NT2/D1 (cell line): ENCODE measurements at regions not wholly inside any gene's neighbourhood (a gene's known extent, or its start where the extent isn't known, plus 50 kb on each side); places are given as distances from the start of the nearest gene placed in this dataset.

Source experiments
- DNase-seq: peaks from one replicate; pipeline ENCODE4 v3.0.0-alpha.2; 2011; ENCODE audit warnings: low read depth, low spot score
- H3K27me3 ChIP-seq: 2 replicates; pipeline ENCODE4 v1.6.0; 2011; ENCODE audit warnings: mild to moderate bottlenecking; ENCODE audit not compliant: insufficient read length, insufficient read depth
- H3K36me3 ChIP-seq: 2 replicates; pipeline ENCODE4 v1.6.1; 2011; ENCODE audit warnings: mild to moderate bottlenecking, low read length, mixed read lengths; ENCODE audit not compliant: insufficient read depth, insufficient read length
- H3K4me1 ChIP-seq: 2 replicates; pipeline ENCODE4 v1.5.1; 2011; ENCODE audit not compliant: insufficient read depth, insufficient read length
- H3K4me3 ChIP-seq: 2 replicates; pipeline ENCODE4 v1.5.1; 2011; ENCODE audit warnings: low read depth; ENCODE audit not compliant: insufficient read length
- H3K9ac ChIP-seq: 2 replicates; pipeline ENCODE4 v1.6.0; 2011; ENCODE audit warnings: low read depth; ENCODE audit not compliant: insufficient read length
- H3K9me3 ChIP-seq: 2 replicates; pipeline ENCODE4 v1.5.1; 2011; ENCODE audit warnings: mild to moderate bottlenecking, low read length; ENCODE audit not compliant: insufficient read depth
- SUZ12 ChIP-seq: IDR thresholded peaks from 2 replicates; pipeline ENCODE4 v1.6.1; 2011; ENCODE audit not compliant: insufficient read length, insufficient read depth; ENCODE audit errors: extremely low read depth
- YY1 ChIP-seq: IDR thresholded peaks from 2 replicates; pipeline ENCODE4 v1.6.1; 2011; ENCODE audit not compliant: insufficient read length, insufficient read depth
- ZNF274 ChIP-seq: IDR thresholded peaks from 2 replicates; pipeline ENCODE4 v1.6.1; 2011; ENCODE audit warnings: mild to moderate bottlenecking, low read depth, low read length

DNA sequence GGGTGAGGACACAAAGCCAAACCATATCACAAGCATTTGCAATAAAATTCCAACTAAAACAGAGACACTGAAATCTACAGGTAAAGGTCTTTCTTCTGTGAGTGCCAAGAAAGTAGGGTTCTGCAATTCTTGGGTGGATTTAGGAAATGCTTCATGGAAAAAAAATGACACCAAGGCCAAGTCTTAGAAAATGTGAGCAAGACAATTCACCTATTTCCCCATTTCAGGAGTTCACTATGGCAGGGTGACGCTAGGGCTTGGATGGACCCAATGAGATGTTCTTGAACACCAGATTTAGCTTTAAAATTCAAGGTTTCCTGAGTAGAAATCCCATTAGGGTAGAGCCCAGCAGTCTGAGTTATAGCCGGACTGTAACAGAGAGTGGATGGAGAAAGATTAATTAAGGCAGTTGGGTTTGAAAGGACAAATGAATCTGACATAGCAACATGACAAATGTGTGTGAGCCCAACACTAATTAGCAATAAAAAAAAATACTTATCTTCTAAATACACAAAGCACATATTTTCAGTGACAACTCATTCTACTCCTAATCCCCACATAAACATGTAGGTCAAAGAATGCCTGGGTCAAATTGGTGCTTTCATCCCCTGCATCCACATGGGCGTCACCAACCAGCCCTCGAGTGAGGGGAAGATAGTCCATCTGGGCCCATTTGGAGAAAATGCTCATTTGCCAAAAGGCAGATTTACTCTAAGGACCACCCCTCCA is 180.4 kb upstream of the JARID2 start:
- H3K4me3 ChIP-seq: no peak overlapping the region
- H3K4me1 ChIP-seq: no peaks in the 10 kb centered on the region
- no peak for TF ChIP-seq YY1
- TF ChIP-seq SUZ12: no peak
- TF ChIP-seq ZNF274: no peak
- H3K27me3 ChIP-seq: no peaks in the 10 kb centered on the region
- no peak for DNase-seq
- no peaks in the 10 kb centered on the region for H3K9me3 ChIP-seq
- no peaks in the 10 kb centered on the region for H3K36me3 ChIP-seq
- no peak overlapping the region for H3K9ac ChIP-seq

- Histone ChIP-seq H3K9ac (no peak overlapping the region), H3K9me3 (no peaks in the 10 kb centered on the region), H3K4me1 (no peaks in the 10 kb centered on the region), H3K4me3 (no peak overlapping the region), H3K27me3 (no peaks in the 10 kb centered on the region), H3K36me3 (no peaks in the 10 kb centered on the region)
- no peak for DNase-seq
- TF ChIP-seq SUZ12: no peak
- TF ChIP-seq YY1: no peak
These were observed 179.6 kb upstream of the JARID2 start for GRCh38 chr6:15066089-15066758.

GRCh38 chr6:15073344-15073789 is 172.5 kb upstream of the JARID2 start:
- DNase-seq: no peak
- no peaks in the 10 kb centered on the region for H3K36me3 ChIP-seq
- H3K9me3 ChIP-seq: no peaks in the 10 kb centered on the region

GRCh38 chr6:15073883-15074465 is 171.9 kb upstream of the JARID2 start:
- DNase-seq: no peak
- no peaks in the 10 kb centered on the region for H3K36me3 ChIP-seq
- H3K27me3 ChIP-seq: no peaks in the 10 kb centered on the region
- H3K9ac ChIP-seq: no peak overlapping the region
- no peak overlapping the region for H3K4me3 ChIP-seq
- TF ChIP-seq YY1 (no peak), ZNF274 (no peak), SUZ12 (no peak)
- no peaks in the 10 kb centered on the region for H3K9me3 ChIP-seq
- peaks cover 5% of the 10 kb centered on the region for H3K4me1 ChIP-seq

More at GRCh38 chr6:15073344-15073789, 172.5 kb upstream of the JARID2 start:
- Histone ChIP-seq H3K4me1 (peaks cover 5% of the 10 kb centered on the region), H3K4me3 (no peak overlapping the region), H3K9ac (no peak overlapping the region), H3K27me3 (no peaks in the 10 kb centered on the region)
- TF ChIP-seq ZNF274: no peak
- no peak for TF ChIP-seq SUZ12
- no peak for TF ChIP-seq YY1

DNA sequence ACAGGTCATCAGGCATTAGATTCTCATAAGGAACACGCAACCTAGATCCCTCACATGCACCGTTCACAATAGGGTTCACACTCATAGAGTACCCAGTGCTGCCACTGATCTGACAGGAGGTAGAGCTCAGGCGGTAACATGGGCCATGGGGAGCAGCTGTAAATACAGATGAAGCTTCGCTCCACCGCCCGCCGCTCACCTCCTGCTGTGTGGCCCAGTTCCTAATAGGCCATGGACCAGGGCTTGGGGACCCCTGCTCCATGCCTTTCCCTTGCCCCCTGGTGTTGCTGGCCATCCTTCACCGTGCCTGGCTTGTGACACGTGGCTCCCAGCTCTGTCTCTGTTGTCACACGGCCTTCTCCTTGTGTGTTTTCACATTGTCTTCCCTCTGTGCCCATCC is 171.1 kb upstream of the JARID2 start:
- Histone ChIP-seq H3K9ac (no peak overlapping the region), H3K4me1 (peaks cover 9% of the 10 kb centered on the region), H3K4me3 (no peak overlapping the region), H3K27me3 (no peaks in the 10 kb centered on the region), H3K36me3 (no peaks in the 10 kb centered on the region), H3K9me3 (no peaks in the 10 kb centered on the region)
- TF ChIP-seq ZNF274: no peak
- no peak for TF ChIP-seq YY1
- TF ChIP-seq SUZ12: no peak
- no peak for DNase-seq

DNA sequence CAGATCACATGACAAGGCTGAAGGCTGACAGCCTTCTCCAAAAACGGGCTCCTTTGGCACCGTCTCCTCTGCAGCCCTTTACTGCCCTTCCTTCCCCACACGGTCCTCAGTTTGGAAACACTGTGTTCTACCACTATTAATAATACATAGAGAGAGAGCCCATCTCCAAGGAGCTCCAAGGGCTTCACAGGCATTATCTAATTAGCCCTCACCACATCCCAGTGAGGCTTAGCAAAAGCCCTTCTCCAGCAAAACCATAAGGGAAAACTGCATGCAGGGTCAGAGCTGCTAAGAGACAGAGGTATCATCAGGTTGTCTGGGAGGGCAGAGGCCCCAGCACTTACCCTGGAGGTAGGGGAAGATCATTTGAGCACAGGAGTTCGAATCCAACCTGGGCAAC is 169.3 kb upstream of the JARID2 start:
- no peaks in the 10 kb centered on the region for H3K36me3 ChIP-seq
- TF ChIP-seq ZNF274 (no peak), YY1 (no peak)
- H3K9ac ChIP-seq: no peak overlapping the region
- H3K4me3 ChIP-seq: no peak overlapping the region
- no peak for DNase-seq
- peaks cover 11% of the 10 kb centered on the region for H3K4me1 ChIP-seq
- no peaks in the 10 kb centered on the region for H3K27me3 ChIP-seq
- no peaks in the 10 kb centered on the region for H3K9me3 ChIP-seq

GRCh38 chr6:15077006-15077405 is 168.9 kb upstream of the JARID2 start:
- Histone ChIP-seq H3K9ac (no peak overlapping the region), H3K9me3 (no peaks in the 10 kb centered on the region), H3K36me3 (no peaks in the 10 kb centered on the region), H3K27me3 (no peaks in the 10 kb centered on the region), H3K4me3 (no peak overlapping the region), H3K4me1 (peaks cover 11% of the 10 kb centered on the region)
- no peak for DNase-seq
- TF ChIP-seq SUZ12 (no peak), YY1 (no peak), ZNF274 (no peak)
